Lower leg skin (tissue), 4 donors: ENCODE measurements at regions not wholly inside any gene's neighbourhood (a gene's known extent, or its start where the extent isn't known, plus 50 kb on each side); places are given as distances from the start of the nearest gene placed in this dataset.

Experiments used
- DNase-seq, 2 donors: peaks; one replicate each; pipeline ENCODE4 v3.0.0-alpha.2; 2019; ENCODE audit warnings: low spot score in 2 of 2
- H3K4me3 ChIP-seq: fragments of 200-600 bp; sonication (generic); 2 replicates; pipeline ENCODE4 v1.5.1; 2017; ENCODE audit warnings: mild to moderate bottlenecking, low read depth; ENCODE audit not compliant: poor library complexity, severe bottlenecking
- CTCF ChIP-seq, 3 donors: fragments of 450-650 bp; IDR thresholded peaks; one replicate each; pipeline ENCODE4 v1.5.1; 2016; ENCODE audit warnings: antibody characterized with exemption in 3 of 3, mild to moderate bottlenecking in 3 of 3, moderate library complexity in 2 of 3
- POLR2A ChIP-seq, 2 donors: fragments of 450-650 bp; IDR thresholded peaks; one replicate each; pipeline ENCODE4 v1.6.1; 2016 to 2017; ENCODE audit warnings: antibody characterized with exemption in 2 of 2, mild to moderate bottlenecking in 1 of 2, moderate library complexity in 1 of 2
- WGBS, 2 donors: methylation state at CpG; one replicate each; pipeline ENCODE4 v1.1.5; 2018; 5-methylcytosine and 5-hydroxymethylcytosine counted together
- intact Hi-C: fragments of 100-400 bp; cut with DNase I; formaldehyde crosslinking; loops from one replicate; pipeline ENCODE4 v1.15.0; 2023; ENCODE audit warnings: low total_unique reads

- DNase-seq = no peak
- TF ChIP-seq CTCF (IDR thresholded peaks at IDR 0.05) (no peak), POLR2A (IDR thresholded peaks at IDR 0.05) (no peak)
- WGBS, 2 donors = 55 to 56% methylated on average over 5 of the region's 5 CpGs
- intact Hi-C loops = no loop called here
- H3K4me3 ChIP-seq = no peak overlapping the region
These were observed 144.6 kb downstream of the FOXL1 start for GRCh38 chr16:86722970-86723369.

- 79 to 83% methylated on average over 10 of the region's 10 CpGs for WGBS, 2 donors
- TF ChIP-seq POLR2A (IDR thresholded peaks at IDR 0.05) (no peak), CTCF (IDR thresholded peaks at IDR 0.05) (no peak)
- intact Hi-C loops = no loop called here
- no peak for DNase-seq
- H3K4me3 ChIP-seq = no peak overlapping the region
These were observed 145.3 kb downstream of the FOXL1 start for GRCh38 chr16:86723689-86724088.

- H3K4me3 ChIP-seq = no peak overlapping the region
- intact Hi-C loops = no loop called here
- no peak for TF ChIP-seq POLR2A (IDR thresholded peaks at IDR 0.05)
- no peak for TF ChIP-seq CTCF (IDR thresholded peaks at IDR 0.05)
- WGBS, 2 donors = 63 to 75% methylated on average over 10 of the region's 10 CpGs
- DNase-seq = no peak
These were observed 147.1 kb downstream of the FOXL1 start for GRCh38 chr16:86725401-86725800.

- H3K4me3 ChIP-seq = no peak overlapping the region
- WGBS, 2 donors = 47 to 60% methylated on average over 5 of the region's 5 CpGs
- no peak for DNase-seq
- TF ChIP-seq POLR2A (IDR thresholded peaks at IDR 0.05) (no peak), CTCF (IDR thresholded peaks at IDR 0.05) (no peak)
- intact Hi-C loops = no loop called here
These were observed 148.0 kb downstream of the FOXL1 start for GRCh38 chr16:86726340-86726739.

GRCh38 chr16:86727131-86727530 lies 148.8 kb downstream of the FOXL1 start:
- WGBS, 2 donors = 70 to 76% methylated on average over 7 of the region's 7 CpGs
- H3K4me3 ChIP-seq = no peak overlapping the region
- TF ChIP-seq CTCF (IDR thresholded peaks at IDR 0.05) (no peak), POLR2A (IDR thresholded peaks at IDR 0.05) (no peak)
- DNase-seq = no peak
- intact Hi-C loops = no loop called here

GRCh38 chr16:86727632-86728031 lies 149.3 kb downstream of the FOXL1 start:
- DNase-seq = no peak
- intact Hi-C loops = no loop called here
- 70 to 75% methylated on average over 4 of the region's 4 CpGs for WGBS, 2 donors
- no peak for TF ChIP-seq POLR2A (IDR thresholded peaks at IDR 0.05)
- no peak for TF ChIP-seq CTCF (IDR thresholded peaks at IDR 0.05)
- H3K4me3 ChIP-seq = no peak overlapping the region
